ENCODE measurements at regions not wholly inside any gene's neighbourhood (a gene's known extent, or its start where the extent isn't known, plus 50 kb on each side); places are given as distances from the start of the nearest gene placed in this dataset.

DNA sequence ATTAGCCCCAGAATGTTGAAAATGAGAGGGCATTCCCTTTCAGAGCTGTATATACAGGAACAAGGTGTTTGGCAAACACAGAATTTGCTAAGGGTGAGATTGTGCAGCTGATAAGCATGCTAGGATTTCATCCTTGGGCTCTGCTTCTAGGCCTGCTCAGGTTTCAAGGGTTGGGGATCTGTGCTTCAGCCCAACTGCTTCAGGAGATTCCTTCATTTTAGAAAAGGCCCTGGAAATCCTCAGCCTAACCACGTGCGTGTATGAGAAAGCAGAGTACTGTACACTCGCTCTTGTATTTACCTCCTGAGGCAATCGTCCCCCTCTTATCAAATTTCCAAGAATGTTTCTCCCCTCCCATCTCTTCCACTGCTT lies 291.6 kb upstream of the ARGLU1 start:
- TF ChIP-seq ELF1 (IDR thresholded peaks at IDR 0.05) (no peak), EP300 (IDR thresholded peaks at IDR 0.05; ENCODE audit: borderline replicate concordance in 1 of 2, low read depth in 1 of 2, low read length in 1 of 2) (no peak), TAF1 (IDR thresholded peaks at IDR 0.05; ENCODE audit: borderline replicate concordance, low read depth, low read length) (no peak), EZH2phosphoT487 (IDR thresholded peaks at IDR 0.05; ENCODE audit: borderline replicate concordance, low read depth) (no peak)
- TF ChIP-seq, protein P1, sequence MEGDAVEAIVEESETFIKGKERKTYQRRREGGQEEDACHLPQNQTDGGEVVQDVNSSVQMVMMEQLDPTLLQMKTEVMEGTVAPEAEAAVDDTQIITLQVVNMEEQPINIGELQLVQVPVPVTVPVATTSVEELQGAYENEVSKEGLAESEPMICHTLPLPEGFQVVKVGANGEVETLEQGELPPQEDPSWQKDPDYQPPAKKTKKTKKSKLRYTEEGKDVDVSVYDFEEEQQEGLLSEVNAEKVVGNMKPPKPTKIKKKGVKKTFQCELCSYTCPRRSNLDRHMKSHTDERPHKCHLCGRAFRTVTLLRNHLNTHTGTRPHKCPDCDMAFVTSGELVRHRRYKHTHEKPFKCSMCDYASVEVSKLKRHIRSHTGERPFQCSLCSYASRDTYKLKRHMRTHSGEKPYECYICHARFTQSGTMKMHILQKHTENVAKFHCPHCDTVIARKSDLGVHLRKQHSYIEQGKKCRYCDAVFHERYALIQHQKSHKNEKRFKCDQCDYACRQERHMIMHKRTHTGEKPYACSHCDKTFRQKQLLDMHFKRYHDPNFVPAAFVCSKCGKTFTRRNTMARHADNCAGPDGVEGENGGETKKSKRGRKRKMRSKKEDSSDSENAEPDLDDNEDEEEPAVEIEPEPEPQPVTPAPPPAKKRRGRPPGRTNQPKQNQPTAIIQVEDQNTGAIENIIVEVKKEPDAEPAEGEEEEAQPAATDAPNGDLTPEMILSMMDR (IDR thresholded peaks at IDR 0.05): no peak
- TF ChIP-seq, protein P2, sequence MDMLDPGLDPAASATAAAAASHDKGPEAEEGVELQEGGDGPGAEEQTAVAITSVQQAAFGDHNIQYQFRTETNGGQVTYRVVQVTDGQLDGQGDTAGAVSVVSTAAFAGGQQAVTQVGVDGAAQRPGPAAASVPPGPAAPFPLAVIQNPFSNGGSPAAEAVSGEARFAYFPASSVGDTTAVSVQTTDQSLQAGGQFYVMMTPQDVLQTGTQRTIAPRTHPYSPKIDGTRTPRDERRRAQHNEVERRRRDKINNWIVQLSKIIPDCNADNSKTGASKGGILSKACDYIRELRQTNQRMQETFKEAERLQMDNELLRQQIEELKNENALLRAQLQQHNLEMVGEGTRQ (IDR thresholded peaks at IDR 0.05; ENCODE audit: borderline replicate concordance, low read depth, low read length): no peak
